GM11168 (cell line): ENCODE measurements at regions not wholly inside any gene's neighbourhood (a gene's known extent, or its start where the extent isn't known, plus 50 kb on each side); places are given as distances from the start of the nearest gene placed in this dataset.
"Not testable (repeated sequence)": the region's sequence is repeated elsewhere in the genome, so short reads cannot be mapped to it uniquely, and the experiment has no call there.

Experiments
- in situ Hi-C: fragments of 300-500 bp; cut with MboI; formaldehyde crosslinking; loops from one replicate; pipeline ENCODE4 v1.12.0; 2022; ENCODE audit warnings: low sequenced_read_pairs; ENCODE audit not compliant: unreplicated experiment

DNA sequence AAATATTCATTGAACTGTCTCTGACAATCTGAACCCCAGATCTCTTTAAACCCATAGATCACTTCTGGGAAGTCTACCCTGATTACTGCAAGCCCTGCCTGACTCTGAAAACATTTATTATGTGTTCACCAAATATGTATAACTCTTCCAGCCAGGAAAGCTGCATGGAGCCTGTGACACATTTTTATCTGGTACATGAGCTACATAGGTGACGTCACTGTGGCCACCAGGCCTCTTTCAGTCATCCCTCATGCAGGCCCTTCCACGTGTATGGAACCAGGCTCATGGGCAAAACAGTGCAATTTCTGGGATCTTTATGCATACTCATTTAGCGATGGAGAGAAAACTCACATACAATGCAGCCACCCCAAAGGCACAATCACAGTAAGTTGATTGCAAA, 133.9 kb upstream of the NUPR2 start:
- in situ Hi-C loops: no loop called here

GRCh38 chr7:56229631-56230030, 113.4 kb upstream of the NUPR2 start:
- in situ Hi-C loops: no loop called here

- in situ Hi-C loops: no loop called here
These were observed 106.6 kb upstream of the NUPR2 start for GRCh38 chr7:56222866-56223265.

DNA sequence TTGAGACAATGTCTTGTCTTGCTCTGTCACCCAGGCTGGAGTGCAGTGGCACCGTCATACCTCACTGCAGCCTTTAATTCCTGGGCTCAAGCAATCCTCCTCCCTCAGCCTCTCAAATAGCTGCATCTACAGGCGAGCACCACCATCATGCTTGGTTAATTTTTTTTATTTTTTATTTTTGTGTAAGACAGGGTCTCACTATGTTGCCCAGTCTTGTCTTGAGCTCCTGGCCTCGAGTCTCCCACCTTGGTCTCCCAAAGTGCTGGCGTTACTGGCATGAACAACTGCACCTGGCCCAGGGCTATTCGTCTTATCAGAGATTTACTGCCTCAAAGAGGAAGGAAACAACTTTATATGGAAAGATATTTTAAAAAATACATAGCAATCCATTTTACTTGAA, 102.8 kb upstream of the NUPR2 start:
- in situ Hi-C loops: no loop called here

DNA sequence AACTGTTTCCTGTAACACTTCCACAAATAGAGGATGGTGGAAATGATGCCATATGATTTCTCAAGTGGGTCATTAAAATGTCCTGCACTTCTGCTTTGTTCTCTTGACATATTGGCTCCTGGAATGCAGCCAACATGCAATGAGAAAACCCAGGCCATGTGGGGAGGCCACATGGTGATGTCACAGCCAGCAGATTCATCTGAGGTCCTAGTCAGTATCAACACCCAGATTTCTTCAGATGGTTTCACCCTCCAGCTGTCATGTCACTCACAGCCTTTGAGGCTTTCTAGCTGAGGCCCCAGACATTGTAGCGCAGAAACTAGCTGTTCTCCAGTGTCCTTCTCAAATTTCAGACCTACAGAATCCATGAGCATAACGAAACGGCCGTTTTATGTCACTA, 102.3 kb upstream of the NUPR2 start:
- in situ Hi-C loops: no loop called here

DNA sequence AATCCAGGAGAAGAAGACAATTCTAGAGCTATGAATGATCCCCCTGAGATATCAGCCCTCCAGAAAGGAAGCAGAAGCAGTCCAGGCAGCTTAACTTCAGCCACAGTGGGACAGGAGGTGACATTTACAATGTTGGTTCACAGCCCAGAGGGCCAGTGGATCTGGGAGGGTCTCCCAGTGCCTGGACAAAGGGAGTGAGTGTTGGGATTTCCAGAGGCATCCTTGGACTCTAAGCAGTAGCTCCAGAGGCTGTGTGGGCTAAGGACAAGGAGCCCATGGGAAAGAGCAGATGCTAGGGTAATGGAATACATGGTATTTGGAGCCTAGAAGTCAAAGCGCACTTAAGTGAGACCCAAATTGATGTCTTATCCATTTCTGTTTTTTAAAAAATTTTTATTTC, 97.4 kb upstream of the NUPR2 start:
- in situ Hi-C loops: no loop called here

DNA sequence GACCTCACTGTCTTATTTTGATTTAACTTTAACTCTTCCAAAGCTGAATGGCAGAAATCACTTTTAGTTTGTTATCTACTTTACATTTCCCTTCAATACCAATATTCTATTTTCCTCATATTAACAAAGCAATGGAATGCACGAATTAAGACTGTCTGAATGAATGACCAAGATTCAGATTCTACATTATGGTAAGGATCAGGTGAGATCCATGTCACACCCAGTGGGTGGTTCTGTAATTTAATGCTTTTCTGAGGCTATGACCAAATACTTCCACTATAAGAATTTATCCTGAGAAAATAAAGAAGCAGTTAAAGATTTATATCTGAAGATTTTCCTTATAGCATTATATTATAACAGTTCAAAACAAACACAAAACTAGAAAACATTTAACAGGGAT, 90.2 kb upstream of the NUPR2 start:
- in situ Hi-C loops: no loop called here

DNA sequence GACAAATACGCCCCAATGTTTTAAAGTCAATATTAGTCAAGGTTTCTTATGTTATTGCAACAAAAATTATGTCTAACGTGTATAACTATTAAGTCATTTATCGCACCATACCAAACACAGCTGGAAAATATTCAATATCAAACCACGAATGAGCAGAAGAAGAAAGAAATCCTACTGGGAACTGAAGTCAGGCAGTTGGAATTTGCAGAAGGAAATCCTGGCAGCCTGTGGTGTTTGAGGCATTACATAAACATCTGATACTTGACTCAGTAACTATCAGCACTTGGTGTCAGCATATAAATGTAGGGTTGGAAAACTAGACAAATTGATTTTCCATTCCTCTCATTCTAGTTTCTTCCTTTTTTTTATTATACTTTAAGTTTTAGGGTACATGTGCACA, 83.4 kb upstream of the NUPR2 start:
- in situ Hi-C loops: no loop called here

DNA sequence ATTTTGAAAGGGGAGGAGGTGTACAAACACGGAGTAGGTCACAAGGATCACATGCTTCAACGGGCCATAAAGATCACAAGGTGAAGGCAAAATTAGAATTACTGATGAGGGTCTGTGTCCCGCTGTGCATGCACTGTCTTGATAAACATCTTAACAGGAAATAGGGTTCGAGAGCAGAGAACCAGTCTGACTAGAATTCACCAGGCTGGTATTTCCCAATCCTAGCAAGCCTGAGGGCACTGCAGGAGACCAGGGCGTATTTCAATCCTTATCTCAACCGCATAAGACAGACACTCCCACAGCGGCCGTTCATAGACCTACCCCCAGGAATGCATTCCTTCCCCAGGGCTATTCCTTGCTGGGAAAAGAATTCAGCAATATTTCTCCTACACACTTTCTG, 80.0 kb upstream of the NUPR2 start:
- in situ Hi-C loops: not testable (repeated sequence)

DNA sequence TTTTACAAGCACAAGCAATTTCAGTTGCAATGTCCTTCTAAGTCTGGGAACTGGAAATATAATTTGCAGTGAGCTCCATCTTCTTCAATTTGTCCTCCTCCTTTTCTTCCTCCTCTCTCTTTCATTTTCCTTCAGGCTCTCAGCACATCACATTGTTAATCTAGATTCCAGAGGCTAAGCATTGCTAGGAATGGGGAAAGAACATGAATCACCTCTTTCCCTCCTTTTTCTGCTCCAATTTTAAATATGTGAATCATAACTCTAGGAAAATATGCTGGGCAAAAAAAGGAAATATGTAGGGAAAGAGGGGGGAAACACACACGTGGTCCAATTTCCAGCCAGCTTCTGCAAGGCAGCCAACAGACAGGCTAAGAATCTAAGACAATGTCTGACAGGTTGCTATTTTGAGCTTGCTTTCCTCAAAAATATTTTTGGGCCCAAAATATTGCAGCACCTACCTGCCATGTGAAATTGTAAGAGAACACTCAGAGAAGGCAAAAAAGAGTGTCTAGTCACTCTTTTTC, 72.7 kb upstream of the NUPR2 start:
- in situ Hi-C loops: no loop called here

GRCh38 chr7:56188376-56188775, 72.2 kb upstream of the NUPR2 start:
- in situ Hi-C loops: no loop called here

- in situ Hi-C loops: no loop called here
These were observed 64.8 kb upstream of the NUPR2 start for GRCh38 chr7:56181010-56181409.

DNA sequence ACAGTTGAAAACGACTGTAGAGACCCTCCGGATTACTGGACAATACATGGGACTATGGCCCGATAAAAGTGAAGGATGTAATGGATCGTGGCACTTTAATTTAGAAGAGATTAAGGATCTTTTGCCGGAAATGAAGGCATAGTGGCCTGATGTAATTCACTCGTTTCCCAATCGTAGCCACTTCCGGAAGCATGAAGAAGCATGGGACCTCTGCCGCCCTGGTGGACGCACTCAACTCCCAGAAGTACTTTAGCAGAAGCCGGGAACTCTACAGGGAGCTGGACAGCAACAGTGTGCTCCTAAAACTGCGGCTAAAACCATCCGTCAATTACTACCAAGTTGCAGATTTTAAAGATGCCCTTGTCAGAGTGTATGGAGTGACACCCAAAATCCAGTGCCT, 59.6 kb upstream of the NUPR2 start:
- in situ Hi-C loops: no loop called here

DNA sequence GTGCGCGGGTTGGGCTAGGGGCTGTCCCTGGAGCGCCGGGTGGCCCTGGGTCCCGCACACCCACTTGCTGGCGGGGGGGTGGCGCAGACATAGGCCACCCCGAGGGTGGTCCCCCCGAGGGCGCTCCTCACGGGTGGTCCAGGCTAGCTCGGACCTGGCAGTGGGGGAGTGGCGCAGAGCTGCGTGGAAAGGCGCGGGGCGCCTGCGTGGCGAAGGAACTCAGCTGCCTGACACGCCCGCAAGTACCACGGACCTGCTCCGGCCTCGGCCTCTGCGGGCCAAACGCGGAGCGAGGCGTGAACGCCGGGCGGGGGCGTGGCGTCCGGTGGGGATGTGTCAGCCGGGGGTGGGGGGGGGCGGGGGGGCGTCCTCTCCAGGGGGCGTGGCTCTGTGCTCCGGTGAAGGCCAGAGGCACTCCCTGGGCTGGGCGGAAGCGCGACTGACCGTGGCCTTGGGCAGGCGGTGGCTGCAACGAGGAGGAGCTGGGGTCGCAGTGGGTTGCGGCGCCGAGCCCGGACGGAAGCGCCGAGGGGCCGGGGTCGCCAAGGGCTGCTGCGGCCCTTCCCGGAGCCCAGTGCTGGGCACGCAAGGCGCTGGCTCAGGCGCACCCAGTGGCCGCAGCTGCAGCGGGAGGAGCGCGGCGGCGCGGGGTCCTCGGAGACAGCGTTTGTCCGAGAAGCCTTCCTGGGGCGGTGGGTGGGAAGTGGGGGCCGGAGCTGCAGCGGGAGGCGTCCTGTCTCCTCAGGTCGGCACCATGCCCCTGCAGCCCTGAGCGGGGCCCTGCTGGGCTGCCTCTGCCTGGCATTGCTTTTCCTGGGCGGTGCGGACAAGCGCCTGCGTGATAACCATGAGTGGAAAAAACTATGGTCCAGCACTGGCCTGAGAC, 58.9 kb upstream of the NUPR2 start:
- in situ Hi-C loops: no loop called here

DNA sequence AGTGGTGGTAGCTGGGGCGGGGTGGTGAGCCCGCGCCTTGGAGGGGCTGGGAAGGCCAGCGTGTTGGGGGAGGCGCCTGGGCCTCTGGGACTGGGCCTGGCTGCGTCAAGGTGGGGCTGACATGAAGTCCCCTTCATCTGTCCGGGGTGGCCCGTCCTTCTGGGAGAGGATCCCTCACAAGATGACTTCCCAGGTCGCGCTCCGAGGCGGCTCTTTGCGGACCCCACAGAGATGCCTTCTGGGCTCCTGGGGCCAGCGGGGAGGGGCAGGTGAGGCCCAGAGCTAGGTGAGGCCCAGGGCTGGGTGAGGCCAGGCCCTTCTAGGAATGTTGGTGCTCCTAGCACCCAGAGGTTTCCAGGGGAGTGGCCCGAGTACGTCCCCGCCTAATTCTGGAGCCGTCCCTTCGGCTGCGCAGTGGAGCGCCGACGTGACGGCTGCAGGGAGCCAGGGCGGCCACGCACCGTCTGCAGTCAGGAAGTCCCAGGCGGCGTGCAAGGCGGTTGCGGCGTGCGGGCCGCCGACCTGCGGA, 58.2 kb upstream of the NUPR2 start:
- in situ Hi-C loops: no loop called here
